GM12878 (cell line): ENCODE measurements at regions not wholly inside any gene's neighbourhood (a gene's known extent, or its start where the extent isn't known, plus 50 kb on each side); places are given as distances from the start of the nearest gene placed in this dataset.
A peak's percentile ranks its signal among the peaks of the same experiment; 100 is the strongest.

ENCODE experiments used
- ATF2 ChIP-seq: IDR thresholded peaks from 2 replicates; pipeline ENCODE4 v1.6.1; 2012; ENCODE audit warnings: low read length, inconsistent platforms
- ATF3 ChIP-seq: IDR thresholded peaks from 2 replicates; pipeline ENCODE4 v1.6.1; 2011; ENCODE audit warnings: low read depth, mild to moderate bottlenecking, low read length, moderate library complexity, borderline replicate concordance; ENCODE audit errors: extremely low read depth
- CTCF ChIP-seq, 3 experiments: IDR thresholded peaks in 2 of 3; conservative IDR thresholded peaks in 1 of 3; 2 replicates each; pipeline ENCODE4 v1.5.1; 2011; ENCODE audit warnings: low read depth in 3 of 3, low read length in 3 of 3, mild to moderate bottlenecking in 3 of 3, control low read depth in 2 of 3, moderate library complexity in 2 of 3, inconsistent platforms in 1 of 3, mixed read lengths in 1 of 3; ENCODE audit not compliant: control insufficient read depth in 2 of 3, insufficient read depth in 1 of 3; ENCODE audit errors: extremely low read depth in 1 of 3
- IRF5 ChIP-seq: fragments of 450-650 bp; IDR thresholded peaks from 2 replicates; pipeline ENCODE4 v1.6.1; 2017; ENCODE audit warnings: borderline replicate concordance
- MAX ChIP-seq: IDR thresholded peaks from 2 replicates; pipeline ENCODE4 v1.6.1; 2012; ENCODE audit warnings: low read depth, low read length, improper control_type of control experiment
- MTA2 ChIP-seq: fragments of 450-650 bp; IDR thresholded peaks from 2 replicates; pipeline ENCODE4 v1.6.1; 2016; ENCODE audit warnings: low read depth, mild to moderate bottlenecking, moderate library complexity
- NBN ChIP-seq: fragments of 450-650 bp; IDR thresholded peaks from 2 replicates; pipeline ENCODE4 v1.6.1; 2016
- NR2C1 ChIP-seq: fragments of 450-650 bp; IDR thresholded peaks from 2 replicates; pipeline ENCODE4 v1.6.1; 2017; ENCODE audit warnings: antibody characterized with exemption, mild to moderate bottlenecking, moderate library complexity
- POLR2A ChIP-seq: IDR thresholded peaks from 2 replicates; pipeline ENCODE4 v1.6.1; 2011; ENCODE audit warnings: low read depth, mild to moderate bottlenecking, low read length
- SMC3 ChIP-seq: IDR thresholded peaks from 2 replicates; pipeline ENCODE4 v1.6.1; 2011; ENCODE audit warnings: low read length, improper control_type of control experiment, borderline replicate concordance
- YY1 ChIP-seq: IDR thresholded peaks from 2 replicates; pipeline ENCODE4 v1.6.1; 2011; ENCODE audit warnings: low read depth, mild to moderate bottlenecking, low read length

DNA sequence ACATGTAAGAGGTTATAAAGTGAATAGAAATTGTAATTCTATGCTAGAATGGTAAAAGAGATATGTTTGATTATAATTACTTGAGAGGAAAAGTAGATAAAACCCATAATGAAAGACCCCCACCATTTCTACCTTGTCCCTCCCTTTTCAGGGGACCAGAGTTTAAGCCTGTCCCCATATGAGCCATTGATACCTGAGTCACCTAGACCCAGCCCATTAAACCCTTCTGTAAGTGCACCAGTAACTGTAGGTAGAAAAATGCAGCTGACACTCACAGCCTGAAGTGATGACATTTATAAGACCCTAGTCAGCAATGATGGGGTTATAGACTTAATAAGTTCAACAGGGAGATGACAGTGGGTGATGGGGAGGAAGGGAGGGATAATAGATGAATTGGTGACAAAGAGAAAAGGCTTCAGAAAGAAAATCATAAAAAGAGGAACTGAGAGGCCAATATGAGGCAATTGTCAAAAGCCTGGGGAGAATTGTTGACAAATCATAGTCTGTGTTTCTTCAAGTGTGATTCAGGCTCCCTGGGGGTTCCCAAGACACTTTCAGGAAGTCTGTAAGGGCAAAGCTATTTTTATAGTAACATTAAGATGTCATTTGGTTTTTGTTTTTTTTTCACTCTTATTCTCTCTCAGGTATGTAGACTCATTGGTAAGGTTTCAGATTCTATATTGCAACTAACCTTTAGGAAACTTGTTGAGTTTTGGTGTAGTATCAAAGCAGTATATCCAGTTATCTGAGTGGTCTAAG lies 544.2 kb downstream of the SATB2 start:
- TF ChIP-seq IRF5 (no peak), POLR2A (no peak), ATF3 (no peak), ATF2 (peak; percentile 98), SMC3 (no peak), YY1 (no peak), MTA2 (peak; percentile 96), NBN (peak; percentile 95), NR2C1 (no peak), CTCF (IDR thresholded peaks at IDR 0.05 in 2 of 3, conservative IDR thresholded peaks at IDR 0.05 in 1 of 3; ENCODE audit: control insufficient read depth in 2 of 3, extremely low read depth in 1 of 3, insufficient read depth in 1 of 3, low read depth in 3 of 3, low read length in 3 of 3) (no peak), MAX (no peak)
